CD14-positive monocyte (primary cell): ENCODE measurements at regions not wholly inside any gene's neighbourhood (a gene's known extent, or its start where the extent isn't known, plus 50 kb on each side); places are given as distances from the start of the nearest gene placed in this dataset.

Experiments used
- DNase-seq, 3 donors: peaks; one replicate each; pipeline ENCODE4 v3.0.0-alpha.2; 2011 to 2022
- H2AFZ ChIP-seq: 2 replicates; pipeline ENCODE4 v1.6.0; 2012; ENCODE audit warnings: mild to moderate bottlenecking, low read depth, low read length, inconsistent platforms; ENCODE audit not compliant: insufficient read depth, poor library complexity, severe bottlenecking
- H3K27ac ChIP-seq, 2 donors: 1 replicate in 1 of 2; 2 replicates in 1 of 2; pipeline ENCODE4 v1.5.1; 2012 to 2013; ENCODE audit warnings: low read length in 2 of 2, control low read depth in 1 of 2, inconsistent platforms in 1 of 2, low read depth in 1 of 2, mild to moderate bottlenecking in 1 of 2
- H3K27me3 ChIP-seq, 2 donors: one replicate each; pipeline versions ENCODE4 v1.6.0 to v1.6.1; 2011 to 2013; ENCODE audit warnings: low read length in 2 of 2; ENCODE audit not compliant: control insufficient read depth in 2 of 2, insufficient read depth in 2 of 2
- H3K36me3 ChIP-seq, 2 donors: replicated peaks in 1 of 2; 1 replicate in 1 of 2; 2 replicates in 1 of 2; pipeline versions ENCODE4 v1.5.1 to v1.6.1; 2012 to 2013; ENCODE audit warnings: low read length in 2 of 2, control low read depth in 1 of 2, inconsistent platforms in 1 of 2, mild to moderate bottlenecking in 1 of 2; ENCODE audit not compliant: insufficient read depth in 2 of 2, control insufficient read depth in 1 of 2
- H3K4me1 ChIP-seq, 2 donors: 1 replicate in 1 of 2; 2 replicates in 1 of 2; pipeline versions ENCODE4 v1.5.1 to v1.6.1; 2012 to 2013; ENCODE audit warnings: low read length in 2 of 2, control low read depth in 1 of 2, inconsistent platforms in 1 of 2, mild to moderate bottlenecking in 1 of 2, moderate library complexity in 1 of 2; ENCODE audit not compliant: insufficient read depth in 2 of 2, control insufficient read depth in 1 of 2
- H3K4me2 ChIP-seq: replicated peaks from 2 replicates; pipeline ENCODE3; 2012; ENCODE audit warnings: low read length, moderate library complexity, mild to moderate bottlenecking; ENCODE audit not compliant: poor library complexity, severe bottlenecking; ENCODE audit errors: extremely low read depth
- H3K4me3 ChIP-seq, 3 experiments: fragments of 200-600 bp in 1 of 3; sonication (generic) in 1 of 3; replicated peaks in 1 of 3; 1 replicate in 2 of 3; 2 replicates in 1 of 3; pipeline ENCODE4 v1.5.1; 2011 to 2013; ENCODE audit warnings: low read length in 3 of 3, mild to moderate bottlenecking in 3 of 3, control low read depth in 2 of 3, low read depth in 2 of 3, inconsistent platforms in 1 of 3, moderate library complexity in 1 of 3
- H3K79me2 ChIP-seq: 2 replicates; pipeline ENCODE4 v1.6.0; 2012; ENCODE audit warnings: mild to moderate bottlenecking, control low read depth, inconsistent platforms, low read length, moderate library complexity; ENCODE audit not compliant: insufficient read depth
- H3K9ac ChIP-seq: 2 replicates; pipeline ENCODE4 v1.6.0; 2017; ENCODE audit warnings: low read length, mild to moderate bottlenecking; ENCODE audit not compliant: insufficient read depth, poor library complexity, severe bottlenecking
- H3K9me3 ChIP-seq, 2 donors: replicated peaks in 1 of 2; 1 replicate in 1 of 2; 2 replicates in 1 of 2; pipeline versions ENCODE4 v1.5.1 to v1.6.1; 2012 to 2013; ENCODE audit warnings: low read length in 2 of 2, control low read depth in 1 of 2; ENCODE audit not compliant: control insufficient read depth in 1 of 2, insufficient read depth in 1 of 2
- H4K20me1 ChIP-seq: 2 replicates; pipeline ENCODE4 v1.6.0; 2012; ENCODE audit warnings: mild to moderate bottlenecking, low read length, control low read depth, moderate library complexity; ENCODE audit not compliant: insufficient read depth
- H3K27ac Mint-ChIP-seq, 7 donors: one replicate each; pipeline ENCODE4 v1.8.0; 2020; ENCODE audit warnings: mild to moderate bottlenecking in 7 of 7, mixed read lengths in 7 of 7, moderate library complexity in 6 of 7, inconsistent platforms in 2 of 7
- H3K27me3 Mint-ChIP-seq, 3 donors: one replicate each; pipeline ENCODE4 v1.8.0; 2021 to 2022; ENCODE audit warnings: low read depth in 3 of 3, mild to moderate bottlenecking in 3 of 3, mixed read lengths in 3 of 3, moderate library complexity in 3 of 3, inconsistent platforms in 1 of 3
- H3K36me3 Mint-ChIP-seq, 2 donors: one replicate each; pipeline ENCODE4 v1.8.0; 2020; ENCODE audit warnings: mixed read lengths in 2 of 2, inconsistent platforms in 1 of 2, mild to moderate bottlenecking in 1 of 2
- H3K4me1 Mint-ChIP-seq: one replicate; pipeline ENCODE4 v1.8.0; 2020; ENCODE audit warnings: mild to moderate bottlenecking, mixed read lengths
- H3K4me3 Mint-ChIP-seq, 2 donors: one replicate each; pipeline ENCODE4 v1.8.0; 2020; ENCODE audit warnings: mild to moderate bottlenecking in 2 of 2, mixed read lengths in 2 of 2, moderate library complexity in 1 of 2
- H3K9me3 Mint-ChIP-seq, 7 donors: one replicate each; pipeline ENCODE4 v1.8.0; 2020 to 2022; ENCODE audit warnings: mixed read lengths in 7 of 7, mild to moderate bottlenecking in 6 of 7, moderate library complexity in 6 of 7, inconsistent platforms in 2 of 7
- CTCF ChIP-seq: fragments of 200-600 bp; IDR thresholded peaks from one replicate; pipeline ENCODE4 v1.8.0; 2022; ENCODE audit warnings: antibody characterized with exemption, mild to moderate bottlenecking
- WGBS: methylation state at CpG from one replicate; pipeline ENCODE4 v1.1.5; 2013; ENCODE audit warnings: missing lambda C conversion rate; ENCODE audit not compliant: insufficient coverage; 5-methylcytosine and 5-hydroxymethylcytosine counted together
- intact Hi-C, 2 donors: fragments of 100-400 bp; cut with micrococcal nuclease; formaldehyde crosslinking; loops; one replicate each; pipeline versions ENCODE4 v1.15.0 to v1.15.1; 2023

DNA sequence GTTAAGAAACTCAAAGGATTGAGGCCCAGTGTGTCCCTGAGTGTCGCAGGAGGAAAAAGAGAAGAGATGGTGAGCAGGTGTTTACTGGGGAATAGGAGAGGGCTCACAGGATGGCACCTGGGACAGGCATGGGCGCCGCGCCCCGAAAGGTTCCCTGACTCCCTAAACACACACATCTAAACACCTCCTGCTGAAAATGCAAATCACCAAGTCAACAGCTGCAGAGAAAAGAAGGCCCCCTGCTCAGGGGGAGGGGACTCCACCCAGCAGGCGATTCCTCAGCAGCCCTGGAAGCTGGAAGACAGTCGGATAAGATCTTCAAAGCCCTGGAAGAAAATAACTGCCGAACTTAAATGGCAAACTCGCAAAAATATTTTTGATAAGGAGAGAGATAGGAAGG is 377.2 kb downstream of the BRD1 start:
- Mint-ChIP-seq H3K27ac (no peak overlapping the region), H3K9me3 (peaks cover 0 to 6% (median 2%) of the 10 kb centered on the region in 7 donors), H3K4me3 (peak overlapping the region in 1 of 2 donors; percentile 40), H3K36me3 (no peaks in the 10 kb centered on the region), H3K4me1 (peaks cover 6% of the 10 kb centered on the region), H3K27me3 (peaks cover 26 to 38% (median 27%) of the 10 kb centered on the region in 3 donors)
- no peak overlapping the region for H3K4me2 ChIP-seq
- DNase-seq, result no peak
- no peaks in the 10 kb centered on the region for H3K79me2 ChIP-seq
- H3K4me3 ChIP-seq, result no peak overlapping the region
- intact Hi-C loops, result no loop called here
- no peaks in the 10 kb centered on the region for H4K20me1 ChIP-seq
- no peak for TF ChIP-seq CTCF
- H3K9me3 ChIP-seq, result no peaks in the 10 kb centered on the region
- no peaks in the 10 kb centered on the region for H3K4me1 ChIP-seq
- 0% methylated on average over 4 of the region's 9 CpGs for WGBS
- no peaks in the 10 kb centered on the region for H3K36me3 ChIP-seq
- no peak overlapping the region for H3K9ac ChIP-seq
- H3K27me3 ChIP-seq, result peaks cover 0 to 30% of the 10 kb centered on the region in 2 donors
- H2AFZ ChIP-seq, result no peak overlapping the region
- no peak overlapping the region for H3K27ac ChIP-seq

DNA sequence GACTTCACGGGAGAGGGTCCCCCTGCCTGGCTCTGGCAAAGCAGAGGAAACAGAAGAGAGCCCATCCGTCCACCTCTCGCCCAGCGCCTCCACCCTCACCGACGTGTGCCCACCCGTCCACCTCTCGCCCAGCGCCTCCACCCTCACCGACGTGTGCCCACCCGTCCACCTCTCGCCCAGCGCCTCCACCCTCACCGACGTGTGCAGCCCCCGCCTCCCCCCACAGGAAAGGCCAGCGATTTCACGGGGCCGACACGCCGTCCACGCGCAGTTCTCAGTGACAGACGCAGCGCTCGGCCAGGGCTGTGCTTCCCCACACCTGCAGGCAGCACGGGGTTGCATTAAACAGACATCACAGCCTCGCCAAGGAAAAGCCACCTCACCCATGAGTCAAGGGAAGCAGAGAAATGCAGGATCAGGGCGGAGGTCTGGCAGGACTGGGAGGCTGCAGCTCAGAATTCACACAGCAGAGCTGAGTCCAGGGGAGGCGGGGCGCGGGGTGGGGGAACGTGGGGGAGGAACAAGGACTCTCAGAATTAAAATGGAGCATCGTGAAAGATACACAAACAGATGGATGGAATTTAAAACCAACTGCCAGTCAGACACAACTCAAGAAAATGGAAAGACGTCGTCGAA is 377.7 kb downstream of the BRD1 start:
- peaks cover 0 to 6% (median 2%) of the 10 kb centered on the region in 7 donors for H3K9me3 Mint-ChIP-seq
- TF ChIP-seq CTCF, result no peak

More for the DNA sequence above, 377.7 kb downstream of the BRD1 start:
- H3K27me3 Mint-ChIP-seq, result peaks cover 26 to 39% (median 27%) of the 10 kb centered on the region in 3 donors
- intact Hi-C loops, result no loop called here
- no peak for DNase-seq
- Histone ChIP-seq H3K27me3 (peaks cover 0 to 30% of the 10 kb centered on the region in 2 donors), H4K20me1 (no peaks in the 10 kb centered on the region), H3K9ac (no peak overlapping the region), H3K4me1 (no peaks in the 10 kb centered on the region), H3K4me2 (no peak overlapping the region), H2AFZ (no peak overlapping the region), H3K4me3 (no peak overlapping the region), H3K27ac (no peak overlapping the region), H3K36me3 (no peaks in the 10 kb centered on the region), H3K79me2 (no peaks in the 10 kb centered on the region), H3K9me3 (no peaks in the 10 kb centered on the region)
- WGBS, result 30% methylated on average over 31 of the region's 38 CpGs
- H3K4me1 Mint-ChIP-seq, result peaks cover 6% of the 10 kb centered on the region
- no peaks in the 10 kb centered on the region for H3K36me3 Mint-ChIP-seq
- peak overlapping the region in 1 of 2 donors; percentile 43 for H3K4me3 Mint-ChIP-seq
- no peak overlapping the region for H3K27ac Mint-ChIP-seq
